DMS53 treated with DMSO at 0.1 percent for 48 hours (cell line): ENCODE measurements at regions not wholly inside any gene's neighbourhood (a gene's known extent, or its start where the extent isn't known, plus 50 kb on each side); places are given as distances from the start of the nearest gene placed in this dataset.
A peak's percentile ranks its signal among the peaks of the same experiment; 100 is the strongest.

ENCODE experiments used
- DNase-seq: peaks from one replicate; lab custom pipeline; 2025; ENCODE audit not compliant: unreplicated experiment; lab: John Stamatoyannopoulos, UW

DNA sequence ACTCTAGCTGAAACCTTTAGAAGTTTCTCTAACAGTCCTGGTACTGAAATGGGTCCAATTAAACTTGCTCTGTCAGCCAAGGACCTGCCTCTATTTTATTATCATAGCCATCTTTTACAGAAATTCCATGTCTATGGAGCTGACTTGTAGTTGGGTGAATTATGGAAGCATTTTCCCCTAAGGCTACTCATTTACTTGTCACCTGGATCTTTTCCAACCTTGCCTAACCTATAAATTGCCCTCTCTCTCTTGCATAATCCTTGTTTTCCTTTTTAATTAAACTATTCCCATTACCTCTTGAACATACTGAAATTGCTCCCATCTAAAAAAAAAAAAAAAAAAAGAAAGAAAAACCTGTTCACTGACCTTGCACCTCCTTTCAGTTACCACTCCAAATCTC is 74.6 kb upstream of the DOK6 start:
- no peak for DNase-seq

DNA sequence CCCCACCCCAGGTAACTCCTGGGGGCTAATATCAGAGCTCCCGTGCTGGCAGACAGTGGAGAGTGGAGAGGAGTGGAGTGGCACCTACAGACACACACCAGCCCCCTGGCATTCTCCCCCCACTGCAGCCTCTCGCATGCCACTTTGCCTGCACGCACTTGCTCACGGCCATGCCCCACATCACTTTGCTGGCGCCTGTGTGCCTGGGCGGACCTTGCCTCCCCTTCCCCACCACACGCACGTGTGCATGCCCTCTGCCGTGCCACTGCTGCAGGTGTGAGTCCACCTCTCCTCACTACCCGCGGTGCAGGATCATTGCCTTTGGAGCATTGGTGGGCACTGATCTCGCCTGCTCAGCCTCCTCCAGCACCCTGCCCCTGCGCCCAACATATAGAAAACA is 72.6 kb upstream of the DOK6 start:
- no peak for DNase-seq

DNA sequence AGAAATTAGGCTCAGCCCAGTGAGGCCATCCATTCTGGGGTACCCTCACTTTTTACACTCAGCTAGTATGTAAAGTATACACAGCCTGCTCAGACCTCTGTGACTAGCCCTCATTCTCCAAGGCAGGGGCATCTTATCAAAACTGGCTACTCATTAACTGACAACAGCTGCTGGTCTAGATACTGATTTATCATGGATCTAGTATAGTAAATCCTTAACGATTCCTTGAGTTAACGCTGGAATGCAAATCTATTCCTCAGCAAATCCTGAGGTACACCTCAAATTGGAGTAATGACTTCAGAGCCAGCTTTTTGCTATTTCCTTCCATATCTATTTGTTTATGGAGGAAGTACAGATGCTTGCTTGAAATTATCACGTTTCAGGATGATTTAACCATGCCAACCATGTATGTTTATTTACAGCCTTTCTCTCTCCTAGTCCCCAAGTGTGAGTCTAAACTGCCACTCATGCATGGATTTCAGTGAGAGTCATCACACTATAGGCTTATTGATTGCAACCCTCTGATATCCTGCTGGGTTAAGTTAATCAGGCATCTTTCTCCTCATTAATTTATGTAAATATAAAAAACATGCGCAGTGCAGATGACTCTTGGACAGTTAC is 70.2 kb upstream of the DOK6 start:
- peak; percentile 95 for DNase-seq

DNA sequence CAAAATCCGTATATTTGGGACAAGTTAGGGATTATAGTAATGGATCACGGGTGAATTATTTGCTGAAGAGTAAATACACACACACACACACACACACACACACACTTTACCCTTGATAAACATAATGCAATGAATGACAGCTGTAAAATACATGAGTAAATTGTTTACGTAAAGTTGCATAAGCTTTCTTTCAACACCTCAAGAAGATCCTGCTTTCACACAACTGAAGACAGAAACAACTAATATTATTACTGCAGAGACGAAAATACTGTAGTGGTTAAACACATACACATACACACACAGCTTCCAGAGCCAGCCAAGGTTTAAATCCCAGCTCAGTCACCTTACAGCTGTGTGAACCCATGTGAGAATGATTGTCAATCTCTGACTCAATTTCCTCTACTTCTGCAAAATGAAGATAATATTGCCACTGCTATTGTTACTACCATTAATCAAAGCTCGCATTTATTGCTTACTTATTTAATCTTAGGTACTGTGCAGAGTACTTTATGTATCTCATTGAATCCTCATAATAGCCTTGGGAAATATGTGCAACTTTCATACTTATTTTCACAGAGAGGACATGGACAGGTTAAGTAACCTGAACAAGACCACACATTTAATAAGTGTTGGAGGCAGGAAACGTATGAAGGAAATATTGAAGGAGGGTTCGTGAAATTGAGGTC is 50.6 kb upstream of the DOK6 start:
- no peak for DNase-seq
